Activated B cell treated with CpG ODN at 0.5 μM for 24 hours (primary cell): ENCODE measurements at regions not wholly inside any gene's neighbourhood (a gene's known extent, or its start where the extent isn't known, plus 50 kb on each side); places are given as distances from the start of the nearest gene placed in this dataset.

Experiments used
- ATAC-seq: fragments of 200-7000 bp; cut with Tn5 transposase; one replicate; pipeline ENCODE4 v1.10.0; 2021; ENCODE audit warnings: low read depth, mild to moderate bottlenecking, moderate library complexity
- CTCF ChIA-PET: fragments of 350-600 bp; sonication (Branson Sonifier 250); formaldehyde crosslinking; loops from one replicate; lab custom pipeline; 2021; ENCODE audit warnings: antibody characterized with exemption; lab: Charles Lee
- POLR2A ChIA-PET: fragments of 350-600 bp; sonication (Branson Sonifier 250); formaldehyde crosslinking; loops from one replicate; lab custom pipeline; 2021; ENCODE audit warnings: antibody characterized with exemption; lab: Charles Lee
- DNase-seq: peaks from one replicate; pipeline ENCODE4 v3.0.0; 2022
- H3K27ac Mint-ChIP-seq: one replicate; pipeline ENCODE4 v1.8.0; 2020; ENCODE audit warnings: mixed read lengths
- H3K27me3 Mint-ChIP-seq: one replicate; pipeline ENCODE4 v1.8.0; 2021; ENCODE audit warnings: mixed read lengths
- H3K36me3 Mint-ChIP-seq: one replicate; pipeline ENCODE4 v1.8.0; 2021; ENCODE audit warnings: low read depth, mixed read lengths
- H3K4me1 Mint-ChIP-seq: one replicate; pipeline ENCODE4 v1.8.0; 2021; ENCODE audit warnings: mixed read lengths
- H3K4me3 Mint-ChIP-seq: one replicate; pipeline ENCODE4 v1.8.0; 2020; ENCODE audit warnings: mild to moderate bottlenecking, mixed read lengths
- H3K9me3 Mint-ChIP-seq: one replicate; pipeline ENCODE4 v1.8.0; 2020; ENCODE audit warnings: mixed read lengths
- intact Hi-C: fragments of 100-400 bp; cut with micrococcal nuclease; formaldehyde crosslinking; loops from one replicate; pipeline ENCODE4 v1.15.1; 2024
- TF ChIP-seq, protein P1 (sequence below): fragments of 200-600 bp; IDR thresholded peaks from one replicate; pipeline ENCODE4 v1.8.0; 2022; ENCODE audit warnings: antibody characterized with exemption, mild to moderate bottlenecking

- no peak overlapping the region for H3K4me3 Mint-ChIP-seq
- DNase-seq (no peak), ATAC-seq (no peak)
- no peaks in the 10 kb centered on the region for H3K9me3 Mint-ChIP-seq
- H3K27me3 Mint-ChIP-seq, result no peaks in the 10 kb centered on the region
- POLR2A ChIA-PET, result no interaction called here
- intact Hi-C loops, result no loop called here
- CTCF ChIA-PET, result no interaction called here
- H3K36me3 Mint-ChIP-seq, result no peaks in the 10 kb centered on the region
- no peaks in the 10 kb centered on the region for H3K4me1 Mint-ChIP-seq
- no peak overlapping the region for H3K27ac Mint-ChIP-seq
- TF ChIP-seq, protein P1, sequence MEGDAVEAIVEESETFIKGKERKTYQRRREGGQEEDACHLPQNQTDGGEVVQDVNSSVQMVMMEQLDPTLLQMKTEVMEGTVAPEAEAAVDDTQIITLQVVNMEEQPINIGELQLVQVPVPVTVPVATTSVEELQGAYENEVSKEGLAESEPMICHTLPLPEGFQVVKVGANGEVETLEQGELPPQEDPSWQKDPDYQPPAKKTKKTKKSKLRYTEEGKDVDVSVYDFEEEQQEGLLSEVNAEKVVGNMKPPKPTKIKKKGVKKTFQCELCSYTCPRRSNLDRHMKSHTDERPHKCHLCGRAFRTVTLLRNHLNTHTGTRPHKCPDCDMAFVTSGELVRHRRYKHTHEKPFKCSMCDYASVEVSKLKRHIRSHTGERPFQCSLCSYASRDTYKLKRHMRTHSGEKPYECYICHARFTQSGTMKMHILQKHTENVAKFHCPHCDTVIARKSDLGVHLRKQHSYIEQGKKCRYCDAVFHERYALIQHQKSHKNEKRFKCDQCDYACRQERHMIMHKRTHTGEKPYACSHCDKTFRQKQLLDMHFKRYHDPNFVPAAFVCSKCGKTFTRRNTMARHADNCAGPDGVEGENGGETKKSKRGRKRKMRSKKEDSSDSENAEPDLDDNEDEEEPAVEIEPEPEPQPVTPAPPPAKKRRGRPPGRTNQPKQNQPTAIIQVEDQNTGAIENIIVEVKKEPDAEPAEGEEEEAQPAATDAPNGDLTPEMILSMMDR, result no peak
Observed at GRCh38 chr10:130778166-130778545, 533.4 kb downstream of the TCERG1L start.

- Mint-ChIP-seq H3K4me3 (no peak overlapping the region), H3K27ac (no peak overlapping the region), H3K27me3 (no peaks in the 10 kb centered on the region), H3K36me3 (no peaks in the 10 kb centered on the region), H3K4me1 (no peaks in the 10 kb centered on the region), H3K9me3 (no peaks in the 10 kb centered on the region)
- intact Hi-C loops, result no loop called here
- ChIA-PET POLR2A (no interaction called here), CTCF (no interaction called here)
- no peak for DNase-seq
- ATAC-seq, result no peak
- TF ChIP-seq, protein P1, result no peak
Observed at GRCh38 chr10:130780763-130781162, 530.8 kb downstream of the TCERG1L start.

DNA sequence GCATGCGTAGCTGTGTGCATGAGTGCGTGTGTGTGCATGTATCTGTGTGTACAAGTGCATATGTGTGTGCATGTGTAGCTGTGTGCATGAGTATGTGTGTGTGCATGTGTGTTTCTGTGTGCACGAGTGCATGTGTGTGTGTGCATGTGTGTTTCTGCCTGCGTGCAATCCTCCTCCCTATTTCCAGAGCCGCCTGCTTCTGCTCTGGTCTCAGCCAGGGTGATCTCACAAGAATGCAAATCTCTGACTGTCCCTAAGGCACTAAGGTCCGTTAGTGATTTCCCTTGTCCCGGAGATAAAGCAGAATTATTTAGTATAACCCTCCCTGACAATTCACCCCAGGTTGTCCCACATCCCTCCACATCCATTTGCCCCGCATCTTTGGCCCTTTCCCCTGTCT, 530.3 kb downstream of the TCERG1L start:
- no peak for DNase-seq
- Mint-ChIP-seq H3K27ac (no peak overlapping the region), H3K36me3 (no peaks in the 10 kb centered on the region), H3K4me3 (no peak overlapping the region), H3K4me1 (no peaks in the 10 kb centered on the region), H3K27me3 (no peaks in the 10 kb centered on the region), H3K9me3 (no peaks in the 10 kb centered on the region)
- no peak for ATAC-seq
- TF ChIP-seq, protein P1, result no peak
- intact Hi-C loops, result no loop called here
- ChIA-PET POLR2A (no interaction called here), CTCF (no interaction called here)

- Mint-ChIP-seq H3K4me3 (no peak overlapping the region), H3K36me3 (no peaks in the 10 kb centered on the region)
Observed at GRCh38 chr10:130781623-130782022, 529.9 kb downstream of the TCERG1L start.

GRCh38 chr10:130782467-130782866, 529.1 kb downstream of the TCERG1L start:
- H3K36me3 Mint-ChIP-seq, result no peaks in the 10 kb centered on the region
- ATAC-seq, result no peak
- TF ChIP-seq, protein P1, result no peak
- ChIA-PET POLR2A (no interaction called here), CTCF (no interaction called here)
- no peaks in the 10 kb centered on the region for H3K27me3 Mint-ChIP-seq
- no peak for DNase-seq
- H3K4me3 Mint-ChIP-seq, result no peak overlapping the region
- no peak overlapping the region for H3K27ac Mint-ChIP-seq
- no peaks in the 10 kb centered on the region for H3K9me3 Mint-ChIP-seq
- intact Hi-C loops, result no loop called here
- H3K4me1 Mint-ChIP-seq, result no peaks in the 10 kb centered on the region

More at GRCh38 chr10:130781623-130782022, 529.9 kb downstream of the TCERG1L start:
- DNase-seq (no peak), ATAC-seq (no peak)
- Mint-ChIP-seq H3K27ac (no peak overlapping the region), H3K27me3 (no peaks in the 10 kb centered on the region), H3K9me3 (no peaks in the 10 kb centered on the region), H3K4me1 (no peaks in the 10 kb centered on the region)
- TF ChIP-seq, protein P1, result no peak
- ChIA-PET POLR2A (no interaction called here), CTCF (no interaction called here)
- intact Hi-C loops, result no loop called here
